Esophagus muscularis mucosa (tissue), 4 donors: ENCODE measurements at regions not wholly inside any gene's neighbourhood (a gene's known extent, or its start where the extent isn't known, plus 50 kb on each side); places are given as distances from the start of the nearest gene placed in this dataset.

Experiments used
- CTCF ChIP-seq, 3 experiments: fragments of 200-600 bp in 2 of 3; fragments of 450-650 bp in 1 of 3; sonication (generic) in 2 of 3; IDR thresholded peaks; one replicate each; pipeline ENCODE4 v1.5.1; 2017 to 2019; ENCODE audit warnings: antibody characterized with exemption in 3 of 3, mild to moderate bottlenecking in 2 of 3, moderate library complexity in 1 of 3
- EP300 ChIP-seq: sonication (generic); formaldehyde crosslinking; IDR thresholded peaks from one replicate; pipeline ENCODE4 v1.6.1; 2017; ENCODE audit warnings: antibody characterized with exemption
- POLR2A ChIP-seq: fragments of 450-650 bp; IDR thresholded peaks from one replicate; pipeline ENCODE4 v1.6.1; 2017; ENCODE audit warnings: antibody characterized with exemption, moderate library complexity, mild to moderate bottlenecking, low read depth
- POLR2AphosphoS5 ChIP-seq, 2 donors: sonication (generic); formaldehyde crosslinking; IDR thresholded peaks; one replicate each; pipeline ENCODE4 v1.6.1; 2017; ENCODE audit warnings: antibody characterized with exemption in 2 of 2

DNA sequence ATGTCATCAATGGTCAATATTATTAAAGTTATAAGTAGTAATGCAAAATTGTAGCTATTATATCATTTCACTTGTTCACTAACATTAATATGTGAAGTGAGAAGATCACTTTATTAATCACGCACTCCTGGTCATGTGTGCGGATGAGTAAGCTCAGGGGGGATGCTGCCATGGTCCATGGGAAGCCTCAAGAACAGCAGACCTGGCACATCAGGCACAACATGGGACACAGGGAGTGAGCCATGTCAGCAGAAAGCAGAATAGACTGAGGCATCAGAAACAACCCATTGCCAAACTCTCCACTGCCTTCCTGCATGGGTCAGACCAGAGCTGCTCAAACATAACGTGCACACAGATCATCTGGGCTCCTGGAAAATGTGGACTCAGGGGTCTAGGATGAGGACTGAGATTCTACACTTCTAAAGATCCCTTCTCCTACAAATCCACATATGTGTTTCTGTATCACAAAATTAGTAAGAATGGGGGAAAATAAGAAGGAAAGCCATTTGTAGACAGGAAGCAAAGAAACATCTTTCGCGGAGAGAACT lies 63.8 kb upstream of the VPREB1 start:
- no peak for TF ChIP-seq CTCF (IDR thresholded peaks at IDR 0.05)
- no peak for TF ChIP-seq POLR2AphosphoS5 (IDR thresholded peaks at IDR 0.05)
- no peak for TF ChIP-seq POLR2A
- TF ChIP-seq EP300 = no peak
